HEK293T (cell line): ENCODE measurements at regions not wholly inside any gene's neighbourhood (a gene's known extent, or its start where the extent isn't known, plus 50 kb on each side); places are given as distances from the start of the nearest gene placed in this dataset.

Experiments
- ARNT ChIP-seq: fragments of 450-650 bp; IDR thresholded peaks from 2 replicates; pipeline ENCODE4 v1.6.1; 2017; ENCODE audit warnings: mild to moderate bottlenecking
- BHLHE40 ChIP-seq: fragments of 450-650 bp; IDR thresholded peaks from 2 replicates; pipeline ENCODE4 v1.6.1; 2016; ENCODE audit warnings: mild to moderate bottlenecking, moderate library complexity, borderline replicate concordance
- ELF4 ChIP-seq: fragments of 450-650 bp; IDR thresholded peaks from 2 replicates; pipeline ENCODE4 v1.6.1; 2017; ENCODE audit warnings: antibody characterized with exemption
- FOXA1 ChIP-seq: fragments of 450-650 bp; IDR thresholded peaks from 2 replicates; pipeline ENCODE4 v1.6.1; 2016; ENCODE audit warnings: mild to moderate bottlenecking
- FOXK2 ChIP-seq: fragments of 450-650 bp; IDR thresholded peaks from 2 replicates; pipeline ENCODE4 v1.6.1; 2016; ENCODE audit warnings: mild to moderate bottlenecking
- FOXM1 ChIP-seq: fragments of 450-650 bp; IDR thresholded peaks from 2 replicates; pipeline ENCODE4 v1.6.1; 2017; ENCODE audit warnings: mild to moderate bottlenecking, borderline replicate concordance
- HDGF ChIP-seq: fragments of 450-650 bp; IDR thresholded peaks from 2 replicates; pipeline ENCODE4 v1.6.1; 2017; ENCODE audit warnings: antibody characterized with exemption, borderline replicate concordance
- NFRKB ChIP-seq: fragments of 450-650 bp; IDR thresholded peaks from 2 replicates; pipeline ENCODE4 v1.6.1; 2016; ENCODE audit warnings: mild to moderate bottlenecking, moderate library complexity
- SP1 ChIP-seq: fragments of 450-650 bp; IDR thresholded peaks from 2 replicates; pipeline ENCODE4 v1.6.1; 2017
- SUZ12 ChIP-seq: fragments of 450-650 bp; IDR thresholded peaks from 2 replicates; pipeline ENCODE4 v1.6.1; 2016; ENCODE audit warnings: mild to moderate bottlenecking
- ZNF384 ChIP-seq: fragments of 450-650 bp; IDR thresholded peaks from 2 replicates; pipeline ENCODE4 v1.6.1; 2016
- TF ChIP-seq, protein P1 (sequence below): fragments of 450-650 bp; IDR thresholded peaks from 2 replicates; pipeline ENCODE4 v1.6.1; 2016

- TF ChIP-seq NFRKB (no peak), SP1 (no peak), FOXA1 (no peak), ELF4 (no peak), BHLHE40 (no peak), FOXK2 (no peak), ZNF384 (no peak), FOXM1 (no peak), SUZ12 (no peak), HDGF (no peak), ARNT (no peak)
- TF ChIP-seq, protein P1, sequence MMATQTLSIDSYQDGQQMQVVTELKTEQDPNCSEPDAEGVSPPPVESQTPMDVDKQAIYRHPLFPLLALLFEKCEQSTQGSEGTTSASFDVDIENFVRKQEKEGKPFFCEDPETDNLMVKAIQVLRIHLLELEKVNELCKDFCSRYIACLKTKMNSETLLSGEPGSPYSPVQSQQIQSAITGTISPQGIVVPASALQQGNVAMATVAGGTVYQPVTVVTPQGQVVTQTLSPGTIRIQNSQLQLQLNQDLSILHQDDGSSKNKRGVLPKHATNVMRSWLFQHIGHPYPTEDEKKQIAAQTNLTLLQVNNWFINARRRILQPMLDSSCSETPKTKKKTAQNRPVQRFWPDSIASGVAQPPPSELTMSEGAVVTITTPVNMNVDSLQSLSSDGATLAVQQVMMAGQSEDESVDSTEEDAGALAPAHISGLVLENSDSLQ = no peak
Measured at GRCh38 chr3:139769796-139770195, 92.0 kb upstream of the NMNAT3 start.
